ENCODE measurements at regions not wholly inside any gene's neighbourhood (a gene's known extent, or its start where the extent isn't known, plus 50 kb on each side); places are given as distances from the start of the nearest gene placed in this dataset.

DNA sequence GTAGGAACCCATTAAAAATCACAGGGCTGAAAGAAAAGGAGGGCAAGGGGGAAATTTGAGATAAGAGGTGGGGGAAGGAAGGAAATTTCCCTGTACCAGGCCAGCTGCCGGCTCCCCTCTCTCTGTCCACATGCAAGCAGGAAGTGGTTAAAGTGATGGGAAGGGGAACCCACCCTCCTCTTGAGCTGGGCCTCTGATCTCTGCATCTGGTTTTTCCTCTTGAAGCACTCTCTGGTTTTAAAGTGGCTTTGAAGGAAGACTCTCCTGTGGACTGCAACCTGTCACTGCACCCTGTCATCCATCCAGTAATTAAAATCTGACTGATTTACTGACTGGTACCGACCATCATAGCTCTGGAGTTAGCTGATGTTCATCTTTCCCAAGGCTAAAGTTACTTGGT is 239.6 kb downstream of the TSHZ3 start:
- Histone ChIP-seq H3K4me2 (ENCODE audit: low read length) (no peak overlapping the region), H3K9me3 (ENCODE audit: low read length) (no peaks in the 10 kb centered on the region), H3K4me3 (ENCODE audit: low read length) (no peak overlapping the region), H3K9ac (ENCODE audit: low read length) (no peak overlapping the region), H2AFZ (ENCODE audit: low read depth, low read length) (no peak overlapping the region), H3K9me2 (ENCODE audit: insufficient read depth, low read length) (no peaks in the 10 kb centered on the region), H3K27ac (ENCODE audit: low read length) (no peak overlapping the region), H4K20me1 (ENCODE audit: insufficient read depth) (no peaks in the 10 kb centered on the region), H3K36me3 (ENCODE audit: insufficient read depth, low read length) (no peaks in the 10 kb centered on the region), H3K27me3 (ENCODE audit: insufficient read depth, low read depth, low read length) (no peaks in the 10 kb centered on the region), H3F3A (ENCODE audit: insufficient read depth, low read length, poor library complexity, severe bottlenecking) (no peaks in the 10 kb centered on the region), H3K79me2 (replicated peaks; ENCODE audit: insufficient read depth, low read length) (no peaks in the 10 kb centered on the region)
- TF ChIP-seq, protein P1, sequence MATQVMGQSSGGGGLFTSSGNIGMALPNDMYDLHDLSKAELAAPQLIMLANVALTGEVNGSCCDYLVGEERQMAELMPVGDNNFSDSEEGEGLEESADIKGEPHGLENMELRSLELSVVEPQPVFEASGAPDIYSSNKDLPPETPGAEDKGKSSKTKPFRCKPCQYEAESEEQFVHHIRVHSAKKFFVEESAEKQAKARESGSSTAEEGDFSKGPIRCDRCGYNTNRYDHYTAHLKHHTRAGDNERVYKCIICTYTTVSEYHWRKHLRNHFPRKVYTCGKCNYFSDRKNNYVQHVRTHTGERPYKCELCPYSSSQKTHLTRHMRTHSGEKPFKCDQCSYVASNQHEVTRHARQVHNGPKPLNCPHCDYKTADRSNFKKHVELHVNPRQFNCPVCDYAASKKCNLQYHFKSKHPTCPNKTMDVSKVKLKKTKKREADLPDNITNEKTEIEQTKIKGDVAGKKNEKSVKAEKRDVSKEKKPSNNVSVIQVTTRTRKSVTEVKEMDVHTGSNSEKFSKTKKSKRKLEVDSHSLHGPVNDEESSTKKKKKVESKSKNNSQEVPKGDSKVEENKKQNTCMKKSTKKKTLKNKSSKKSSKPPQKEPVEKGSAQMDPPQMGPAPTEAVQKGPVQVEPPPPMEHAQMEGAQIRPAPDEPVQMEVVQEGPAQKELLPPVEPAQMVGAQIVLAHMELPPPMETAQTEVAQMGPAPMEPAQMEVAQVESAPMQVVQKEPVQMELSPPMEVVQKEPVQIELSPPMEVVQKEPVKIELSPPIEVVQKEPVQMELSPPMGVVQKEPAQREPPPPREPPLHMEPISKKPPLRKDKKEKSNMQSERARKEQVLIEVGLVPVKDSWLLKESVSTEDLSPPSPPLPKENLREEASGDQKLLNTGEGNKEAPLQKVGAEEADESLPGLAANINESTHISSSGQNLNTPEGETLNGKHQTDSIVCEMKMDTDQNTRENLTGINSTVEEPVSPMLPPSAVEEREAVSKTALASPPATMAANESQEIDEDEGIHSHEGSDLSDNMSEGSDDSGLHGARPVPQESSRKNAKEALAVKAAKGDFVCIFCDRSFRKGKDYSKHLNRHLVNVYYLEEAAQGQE (IDR thresholded peaks at IDR 0.05; ENCODE audit: borderline replicate concordance), result no peak
- TF ChIP-seq RAD21 (conservative IDR thresholded peaks at IDR 0.05) (no peak), EP300 (conservative IDR thresholded peaks at IDR 0.05; ENCODE audit: poor library complexity, severe bottlenecking) (no peak)
- TF ChIP-seq, protein P2, sequence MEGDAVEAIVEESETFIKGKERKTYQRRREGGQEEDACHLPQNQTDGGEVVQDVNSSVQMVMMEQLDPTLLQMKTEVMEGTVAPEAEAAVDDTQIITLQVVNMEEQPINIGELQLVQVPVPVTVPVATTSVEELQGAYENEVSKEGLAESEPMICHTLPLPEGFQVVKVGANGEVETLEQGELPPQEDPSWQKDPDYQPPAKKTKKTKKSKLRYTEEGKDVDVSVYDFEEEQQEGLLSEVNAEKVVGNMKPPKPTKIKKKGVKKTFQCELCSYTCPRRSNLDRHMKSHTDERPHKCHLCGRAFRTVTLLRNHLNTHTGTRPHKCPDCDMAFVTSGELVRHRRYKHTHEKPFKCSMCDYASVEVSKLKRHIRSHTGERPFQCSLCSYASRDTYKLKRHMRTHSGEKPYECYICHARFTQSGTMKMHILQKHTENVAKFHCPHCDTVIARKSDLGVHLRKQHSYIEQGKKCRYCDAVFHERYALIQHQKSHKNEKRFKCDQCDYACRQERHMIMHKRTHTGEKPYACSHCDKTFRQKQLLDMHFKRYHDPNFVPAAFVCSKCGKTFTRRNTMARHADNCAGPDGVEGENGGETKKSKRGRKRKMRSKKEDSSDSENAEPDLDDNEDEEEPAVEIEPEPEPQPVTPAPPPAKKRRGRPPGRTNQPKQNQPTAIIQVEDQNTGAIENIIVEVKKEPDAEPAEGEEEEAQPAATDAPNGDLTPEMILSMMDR (IDR thresholded peaks at IDR 0.05; ENCODE audit: poor library complexity, severe bottlenecking), result no peak

DNA sequence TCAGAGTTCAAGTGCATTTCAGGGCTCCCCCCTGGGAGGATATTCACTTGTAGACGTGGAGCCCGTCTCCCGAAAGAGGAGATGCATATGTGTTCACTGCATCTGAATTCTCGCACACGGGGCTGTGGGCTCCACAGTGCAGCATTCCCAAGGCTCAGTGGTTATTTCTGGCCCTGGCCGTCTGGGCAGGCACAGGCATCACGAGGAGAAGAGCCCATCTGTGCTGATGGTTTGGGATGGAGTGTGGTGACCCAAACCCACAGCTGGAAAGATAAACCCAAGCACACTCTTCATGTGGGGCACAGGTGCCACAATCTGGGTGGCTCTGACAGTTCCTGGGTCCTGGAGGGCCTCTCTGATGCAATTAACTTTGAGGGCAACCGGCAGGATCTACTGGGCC is 242.1 kb downstream of the TSHZ3 start:
- H2AFZ ChIP-seq (ENCODE audit: low read depth, low read length), result no peak overlapping the region

More for the DNA sequence above, 242.1 kb downstream of the TSHZ3 start:
- H4K20me1 ChIP-seq (ENCODE audit: insufficient read depth), result no peaks in the 10 kb centered on the region
- no peaks in the 10 kb centered on the region for H3K9me2 ChIP-seq (ENCODE audit: insufficient read depth, low read length)
- H3K4me2 ChIP-seq (ENCODE audit: low read length), result no peak overlapping the region
- no peaks in the 10 kb centered on the region for H3K36me3 ChIP-seq (ENCODE audit: insufficient read depth, low read length)
- H3K4me3 ChIP-seq (ENCODE audit: low read length), result no peak overlapping the region
- no peak overlapping the region for H3K9ac ChIP-seq (ENCODE audit: low read length)
- H3K79me2 ChIP-seq (replicated peaks; ENCODE audit: insufficient read depth, low read length), result no peaks in the 10 kb centered on the region
- H3F3A ChIP-seq (ENCODE audit: insufficient read depth, low read length, poor library complexity, severe bottlenecking), result no peaks in the 10 kb centered on the region
- no peak overlapping the region for H3K27ac ChIP-seq (ENCODE audit: low read length)
- H3K27me3 ChIP-seq (ENCODE audit: insufficient read depth, low read depth, low read length), result no peaks in the 10 kb centered on the region
- no peak for TF ChIP-seq POLR2AphosphoS5 (IDR thresholded peaks at IDR 0.05)
- TF ChIP-seq RAD21 (conservative IDR thresholded peaks at IDR 0.05), result no peak
- TF ChIP-seq EZH2 (IDR thresholded peaks at IDR 0.05; ENCODE audit: borderline replicate concordance, insufficient read depth, low read length, poor library complexity, severe bottlenecking), result no peak
- TF ChIP-seq TAF1 (IDR thresholded peaks at IDR 0.05; ENCODE audit: low read depth), result no peak
- TF ChIP-seq MXI1 (conservative IDR thresholded peaks at IDR 0.05; ENCODE audit: poor library complexity, severe bottlenecking), result no peak
- TF ChIP-seq SMC3 (conservative IDR thresholded peaks at IDR 0.05; ENCODE audit: poor library complexity), result no peak
- TF ChIP-seq EP300 (conservative IDR thresholded peaks at IDR 0.05; ENCODE audit: poor library complexity, severe bottlenecking), result no peak
- TF ChIP-seq, protein P1 (IDR thresholded peaks at IDR 0.05; ENCODE audit: borderline replicate concordance), result no peak
- TF ChIP-seq, protein P2 (IDR thresholded peaks at IDR 0.05; ENCODE audit: poor library complexity, severe bottlenecking), result no peak
- no peaks in the 10 kb centered on the region for H3K9me3 ChIP-seq (ENCODE audit: low read length)

Measured in neural cell (in vitro differentiated cells).